Testis (tissue), 2 donors: ENCODE measurements at regions not wholly inside any gene's neighbourhood (a gene's known extent, or its start where the extent isn't known, plus 50 kb on each side); places are given as distances from the start of the nearest gene placed in this dataset.

Experiments
- DNase-seq: peaks from one replicate; pipeline ENCODE4 v3.0.0-alpha.2; 2019
- H3K27ac ChIP-seq, 2 donors: fragments of 200-600 bp; sonication (generic); one replicate each; pipeline ENCODE4 v1.5.1; 2019
- H3K27me3 ChIP-seq: fragments of 200-600 bp; sonication (generic); one replicate; pipeline ENCODE4 v1.5.1; 2019
- H3K36me3 ChIP-seq: fragments of 200-600 bp; sonication (generic); one replicate; pipeline ENCODE4 v1.5.1; 2017; ENCODE audit warnings: low read depth; ENCODE audit errors: missing control alignments
- H3K4me1 ChIP-seq: fragments of 200-600 bp; sonication (generic); one replicate; pipeline ENCODE4 v1.5.1; 2019
- H3K4me3 ChIP-seq, 2 donors: fragments of 200-600 bp; sonication (generic); one replicate each; pipeline ENCODE4 v1.5.1; 2017 to 2019
- H3K9me3 ChIP-seq: fragments of 200-600 bp; sonication (generic); one replicate; pipeline ENCODE4 v1.5.1; 2017
- POLR2A ChIP-seq: fragments of 450-650 bp; IDR thresholded peaks from one replicate; pipeline ENCODE4 v1.6.1; 2017; ENCODE audit warnings: antibody characterized with exemption, mild to moderate bottlenecking, moderate library complexity
- WGBS, 2 donors: methylation state at CpG; one replicate each; pipeline ENCODE4 v1.1.5; 2018; 5-methylcytosine and 5-hydroxymethylcytosine counted together
- intact Hi-C: fragments of 100-400 bp; cut with DNase I; formaldehyde crosslinking; loops from one replicate; pipeline ENCODE4 v1.15.1; 2023; ENCODE audit warnings: low total_unique reads
- TF ChIP-seq, protein P1 (sequence below), 3 experiments: fragments of 450-650 bp in 2 of 3; fragments of 200-600 bp in 1 of 3; sonication (generic) in 1 of 3; IDR thresholded peaks; one replicate each; pipeline ENCODE4 v1.5.1; 2016 to 2019; ENCODE audit warnings: antibody characterized with exemption in 3 of 3, mild to moderate bottlenecking in 2 of 3, moderate library complexity in 1 of 3

DNA sequence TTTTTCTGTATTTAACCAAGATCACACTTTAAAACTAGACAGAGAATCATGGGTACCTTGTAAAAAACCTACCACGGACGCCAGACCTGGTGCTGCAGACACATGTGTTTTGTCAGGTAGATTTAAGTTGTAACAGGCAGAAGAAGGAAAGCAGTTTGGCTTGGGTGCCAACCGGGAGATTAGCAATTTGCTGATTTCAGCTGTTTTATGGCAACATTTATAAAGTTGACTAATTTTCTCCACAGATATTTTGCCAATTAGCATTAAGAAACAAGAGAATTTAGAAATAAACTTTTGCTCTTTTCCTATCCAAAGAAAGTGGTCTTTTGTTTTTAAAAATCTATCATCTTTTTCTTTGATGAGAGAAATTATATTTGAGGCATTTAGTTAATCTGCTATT is 76.3 kb upstream of the STOX2 start:
- no peak overlapping the region for H3K4me3 ChIP-seq
- 56 to 75% methylated on average over 3 of the region's 3 CpGs for WGBS, 2 donors
- H3K27me3 ChIP-seq: no peaks in the 10 kb centered on the region
- H3K9me3 ChIP-seq: no peaks in the 10 kb centered on the region
- peaks cover 20% of the 10 kb centered on the region for H3K4me1 ChIP-seq
- no peak for TF ChIP-seq POLR2A
- TF ChIP-seq, protein P1, sequence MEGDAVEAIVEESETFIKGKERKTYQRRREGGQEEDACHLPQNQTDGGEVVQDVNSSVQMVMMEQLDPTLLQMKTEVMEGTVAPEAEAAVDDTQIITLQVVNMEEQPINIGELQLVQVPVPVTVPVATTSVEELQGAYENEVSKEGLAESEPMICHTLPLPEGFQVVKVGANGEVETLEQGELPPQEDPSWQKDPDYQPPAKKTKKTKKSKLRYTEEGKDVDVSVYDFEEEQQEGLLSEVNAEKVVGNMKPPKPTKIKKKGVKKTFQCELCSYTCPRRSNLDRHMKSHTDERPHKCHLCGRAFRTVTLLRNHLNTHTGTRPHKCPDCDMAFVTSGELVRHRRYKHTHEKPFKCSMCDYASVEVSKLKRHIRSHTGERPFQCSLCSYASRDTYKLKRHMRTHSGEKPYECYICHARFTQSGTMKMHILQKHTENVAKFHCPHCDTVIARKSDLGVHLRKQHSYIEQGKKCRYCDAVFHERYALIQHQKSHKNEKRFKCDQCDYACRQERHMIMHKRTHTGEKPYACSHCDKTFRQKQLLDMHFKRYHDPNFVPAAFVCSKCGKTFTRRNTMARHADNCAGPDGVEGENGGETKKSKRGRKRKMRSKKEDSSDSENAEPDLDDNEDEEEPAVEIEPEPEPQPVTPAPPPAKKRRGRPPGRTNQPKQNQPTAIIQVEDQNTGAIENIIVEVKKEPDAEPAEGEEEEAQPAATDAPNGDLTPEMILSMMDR (IDR thresholded peaks at IDR 0.05): no peak
- H3K36me3 ChIP-seq: no peaks in the 10 kb centered on the region
- no peak overlapping the region for H3K27ac ChIP-seq
- intact Hi-C loops: no loop called here
- no peak for DNase-seq

DNA sequence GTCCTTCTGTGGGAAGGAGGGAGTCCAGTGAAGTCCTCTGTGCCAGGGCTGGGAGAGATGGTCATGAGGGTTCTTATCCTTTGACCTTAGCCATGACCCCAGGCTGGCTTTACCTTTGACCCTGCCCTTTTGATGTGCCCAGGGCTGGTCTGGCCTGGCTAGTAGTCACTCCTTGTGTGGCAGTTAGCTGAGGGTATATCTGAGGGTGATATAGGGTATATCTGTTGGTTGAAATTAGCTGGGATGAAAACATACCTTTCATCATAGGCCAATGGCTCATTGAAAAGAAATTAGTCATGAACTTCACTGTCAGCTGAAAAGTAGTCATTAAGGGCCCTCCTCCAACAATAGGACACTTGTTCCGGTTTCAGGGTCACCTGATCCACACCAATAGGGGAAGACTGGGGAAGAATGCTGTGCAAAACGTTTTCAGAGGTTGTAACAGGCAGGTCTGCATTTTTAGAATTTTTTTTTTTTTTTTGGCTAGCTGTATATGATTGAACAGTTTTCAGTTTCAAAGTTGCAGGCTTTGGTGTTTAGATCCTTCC is 74.6 kb upstream of the STOX2 start:
- intact Hi-C loops: no loop called here
- Histone ChIP-seq H3K36me3 (no peaks in the 10 kb centered on the region), H3K9me3 (no peaks in the 10 kb centered on the region), H3K4me1 (peaks cover 20% of the 10 kb centered on the region), H3K27me3 (no peaks in the 10 kb centered on the region), H3K27ac (peak overlapping the region in 1 of 2 donors; percentile 19), H3K4me3 (no peak overlapping the region)
- TF ChIP-seq, protein P1 (IDR thresholded peaks at IDR 0.05): no peak
- no peak for TF ChIP-seq POLR2A
- DNase-seq: no peak
- WGBS, 2 donors: 15 to 34% methylated on average over 2 of the region's 2 CpGs

DNA sequence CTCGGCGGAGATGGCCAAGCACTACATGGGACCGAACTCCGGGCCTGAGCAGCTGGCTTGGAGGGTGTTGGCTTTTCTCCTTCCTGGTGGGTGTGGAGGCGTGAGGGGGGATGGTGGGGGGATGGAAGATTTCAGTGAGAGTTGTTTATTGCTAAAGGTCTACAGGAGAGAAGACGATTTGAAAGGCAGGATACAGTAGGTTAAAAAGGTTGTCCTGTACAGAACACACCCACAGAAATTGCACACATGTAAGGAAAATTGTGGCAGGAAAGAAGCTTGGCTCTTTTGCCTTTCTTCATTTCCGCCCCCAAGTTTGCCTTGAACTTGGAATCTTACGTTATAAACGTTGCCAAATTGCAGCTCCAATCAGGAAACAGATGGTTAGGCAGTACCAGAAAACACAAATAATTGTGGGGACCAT is 74.1 kb upstream of the STOX2 start:
- intact Hi-C loops: no loop called here
- H3K36me3 ChIP-seq: no peaks in the 10 kb centered on the region
- TF ChIP-seq POLR2A: no peak
- TF ChIP-seq, protein P1 (IDR thresholded peaks at IDR 0.05): no peak
- H3K4me1 ChIP-seq: peaks cover 20% of the 10 kb centered on the region
- no peaks in the 10 kb centered on the region for H3K9me3 ChIP-seq
- peak overlapping the region in 1 of 2 donors; percentile 41 for H3K27ac ChIP-seq
- 43 to 52% methylated on average over 9 of the region's 9 CpGs for WGBS, 2 donors
- no peak for DNase-seq
- H3K4me3 ChIP-seq: no peak overlapping the region
- no peaks in the 10 kb centered on the region for H3K27me3 ChIP-seq

DNA sequence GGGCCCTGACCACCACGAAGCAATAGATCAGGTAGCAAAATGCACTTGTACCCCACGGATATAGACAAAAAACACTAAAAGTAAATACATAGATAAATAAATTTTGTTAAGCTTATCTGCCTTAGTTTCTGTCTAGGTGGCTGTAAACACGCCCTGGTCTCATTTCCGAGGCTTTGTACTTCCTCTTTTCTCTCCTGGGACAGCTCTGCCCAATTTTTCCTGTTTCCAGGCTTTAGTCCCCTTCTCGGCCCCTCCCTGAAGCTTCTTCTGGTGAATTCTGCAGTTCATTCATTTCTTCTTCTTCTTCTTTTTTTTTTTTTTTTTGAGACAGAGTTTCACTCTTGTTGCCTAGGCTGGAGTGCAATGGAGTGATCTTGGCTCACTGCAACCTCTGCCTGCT is 73.4 kb upstream of the STOX2 start:
- Histone ChIP-seq H3K36me3 (no peaks in the 10 kb centered on the region), H3K27me3 (no peaks in the 10 kb centered on the region), H3K4me1 (peaks cover 20% of the 10 kb centered on the region), H3K9me3 (no peaks in the 10 kb centered on the region), H3K27ac (peak overlapping the region in 1 of 2 donors; percentile 41), H3K4me3 (no peak overlapping the region)
- intact Hi-C loops: no loop called here
- WGBS, 2 donors: 51 to 52% methylated on average over 5 of the region's 5 CpGs
- no peak for DNase-seq
- no peak for TF ChIP-seq POLR2A
- TF ChIP-seq, protein P1 (IDR thresholded peaks at IDR 0.05): no peak

DNA sequence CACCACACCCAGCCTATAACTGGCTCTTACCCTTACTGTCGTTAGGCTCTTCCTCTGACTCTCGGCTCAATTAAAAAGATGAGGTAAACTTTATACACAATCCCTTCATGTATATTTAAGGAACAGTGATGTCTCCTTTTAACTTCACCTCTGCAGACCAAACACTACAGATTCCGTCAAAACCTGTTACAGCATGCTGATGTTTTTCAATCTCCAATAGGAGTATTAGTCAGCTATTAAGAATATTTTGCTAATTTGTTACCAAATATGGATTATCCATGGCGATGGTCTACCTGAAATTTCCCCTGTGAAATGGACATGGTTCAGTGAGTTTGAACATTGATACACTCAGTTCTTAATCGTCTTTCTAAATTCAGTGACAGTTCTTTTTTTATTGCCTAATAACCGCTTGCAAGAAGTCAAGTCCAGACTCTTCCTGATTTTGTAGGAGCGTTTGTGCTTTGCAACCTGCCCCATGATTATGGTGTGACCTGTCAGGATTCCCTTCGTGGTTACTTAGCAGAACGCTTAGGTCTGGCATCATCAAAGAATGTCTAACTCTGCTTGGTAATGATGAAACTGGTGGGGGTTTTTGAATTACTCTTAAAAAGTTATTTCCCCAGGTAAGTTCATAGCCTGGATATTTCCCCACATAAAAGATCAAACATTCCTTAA is 72.2 kb upstream of the STOX2 start:
- 81 to 89% methylated on average over 9 of the region's 9 CpGs for WGBS, 2 donors

More for the DNA sequence above, 72.2 kb upstream of the STOX2 start:
- no peaks in the 10 kb centered on the region for H3K27me3 ChIP-seq
- intact Hi-C loops: no loop called here
- no peaks in the 10 kb centered on the region for H3K9me3 ChIP-seq
- H3K27ac ChIP-seq: no peak overlapping the region
- H3K4me3 ChIP-seq: no peak overlapping the region
- TF ChIP-seq POLR2A: no peak
- TF ChIP-seq, protein P1 (IDR thresholded peaks at IDR 0.05): no peak
- DNase-seq: no peak
- H3K36me3 ChIP-seq: no peaks in the 10 kb centered on the region
- H3K4me1 ChIP-seq: peaks cover 20% of the 10 kb centered on the region
